ENCODE measurements at regions not wholly inside any gene's neighbourhood (a gene's known extent, or its start where the extent isn't known, plus 50 kb on each side); places are given as distances from the start of the nearest gene placed in this dataset.

DNA sequence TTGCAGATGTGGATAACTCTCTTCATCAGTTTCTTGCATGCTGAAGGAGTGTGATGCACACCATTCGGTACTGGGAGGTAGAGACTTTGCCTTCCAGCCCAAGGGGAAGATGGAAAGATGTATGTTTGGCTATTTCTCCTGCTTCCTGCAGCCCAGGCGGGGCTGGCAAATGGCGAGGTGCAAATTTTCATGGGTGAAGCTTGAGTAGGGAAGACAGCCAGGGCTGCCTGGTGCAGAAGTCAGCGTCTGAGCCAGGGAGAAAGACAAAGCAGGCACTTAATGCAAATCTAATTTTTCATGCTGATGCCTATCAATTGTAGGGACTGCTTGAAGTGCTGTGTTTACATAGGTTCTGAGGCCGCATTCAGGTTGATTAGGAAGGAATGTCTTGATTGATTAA is 384.7 kb upstream of the EEF2KMT start:
- TF ChIP-seq, protein P1, sequence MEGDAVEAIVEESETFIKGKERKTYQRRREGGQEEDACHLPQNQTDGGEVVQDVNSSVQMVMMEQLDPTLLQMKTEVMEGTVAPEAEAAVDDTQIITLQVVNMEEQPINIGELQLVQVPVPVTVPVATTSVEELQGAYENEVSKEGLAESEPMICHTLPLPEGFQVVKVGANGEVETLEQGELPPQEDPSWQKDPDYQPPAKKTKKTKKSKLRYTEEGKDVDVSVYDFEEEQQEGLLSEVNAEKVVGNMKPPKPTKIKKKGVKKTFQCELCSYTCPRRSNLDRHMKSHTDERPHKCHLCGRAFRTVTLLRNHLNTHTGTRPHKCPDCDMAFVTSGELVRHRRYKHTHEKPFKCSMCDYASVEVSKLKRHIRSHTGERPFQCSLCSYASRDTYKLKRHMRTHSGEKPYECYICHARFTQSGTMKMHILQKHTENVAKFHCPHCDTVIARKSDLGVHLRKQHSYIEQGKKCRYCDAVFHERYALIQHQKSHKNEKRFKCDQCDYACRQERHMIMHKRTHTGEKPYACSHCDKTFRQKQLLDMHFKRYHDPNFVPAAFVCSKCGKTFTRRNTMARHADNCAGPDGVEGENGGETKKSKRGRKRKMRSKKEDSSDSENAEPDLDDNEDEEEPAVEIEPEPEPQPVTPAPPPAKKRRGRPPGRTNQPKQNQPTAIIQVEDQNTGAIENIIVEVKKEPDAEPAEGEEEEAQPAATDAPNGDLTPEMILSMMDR (IDR thresholded peaks at IDR 0.05): no peak
- TF ChIP-seq POLR2A (IDR thresholded peaks at IDR 0.05): no peak
